ENCODE measurements at regions not wholly inside any gene's neighbourhood (a gene's known extent, or its start where the extent isn't known, plus 50 kb on each side); places are given as distances from the start of the nearest gene placed in this dataset.

- no peak for DNase-seq (ENCODE audit: low read depth in 1 of 2, low spot score in 1 of 2)
- no peak for TF ChIP-seq JUND (IDR thresholded peaks at IDR 0.05; ENCODE audit: low read depth)
- in situ Hi-C loops (cut with HindIII; ENCODE audit: low pct_unique_long_range_greater_than_20kb, low sequenced_read_pairs) = no loop called here
These were observed 728.8 kb upstream of the PIK3C3 start for GRCh38 chr18:41226186-41226585.

GRCh38 chr18:41216341-41217003 lies 738.6 kb upstream of the PIK3C3 start:
- DNase-seq (ENCODE audit: low read depth in 1 of 2, low spot score in 1 of 2) = no peak
- TF ChIP-seq JUND (IDR thresholded peaks at IDR 0.05; ENCODE audit: low read depth) = no peak
- in situ Hi-C loops (cut with HindIII; ENCODE audit: low pct_unique_long_range_greater_than_20kb, low sequenced_read_pairs) = no loop called here

- DNase-seq (ENCODE audit: low read depth in 1 of 2, low spot score in 1 of 2) = no peak
- in situ Hi-C loops (cut with HindIII; ENCODE audit: low pct_unique_long_range_greater_than_20kb, low sequenced_read_pairs) = no loop called here
- TF ChIP-seq JUND (IDR thresholded peaks at IDR 0.05; ENCODE audit: low read depth) = no peak
These were observed 747.3 kb upstream of the PIK3C3 start for GRCh38 chr18:41207706-41208105.

GRCh38 chr18:41206341-41206830 lies 748.6 kb upstream of the PIK3C3 start:
- no peak for TF ChIP-seq JUND (IDR thresholded peaks at IDR 0.05; ENCODE audit: low read depth)
- in situ Hi-C loops (cut with HindIII; ENCODE audit: low pct_unique_long_range_greater_than_20kb, low sequenced_read_pairs) = no loop called here
- DNase-seq (ENCODE audit: low read depth in 1 of 2, low spot score in 1 of 2) = no peak

- in situ Hi-C loops (cut with HindIII; ENCODE audit: low pct_unique_long_range_greater_than_20kb, low sequenced_read_pairs) = no loop called here
- no peak for DNase-seq (ENCODE audit: low read depth in 1 of 2, low spot score in 1 of 2)
- no peak for TF ChIP-seq JUND (IDR thresholded peaks at IDR 0.05; ENCODE audit: low read depth)
These were observed 755.8 kb upstream of the PIK3C3 start for GRCh38 chr18:41199212-41199611.

GRCh38 chr18:41197967-41198366 lies 757.1 kb upstream of the PIK3C3 start:
- in situ Hi-C loops (cut with HindIII; ENCODE audit: low pct_unique_long_range_greater_than_20kb, low sequenced_read_pairs) = no loop called here
- no peak for TF ChIP-seq JUND (IDR thresholded peaks at IDR 0.05; ENCODE audit: low read depth)
- no peak for DNase-seq (ENCODE audit: low read depth in 1 of 2, low spot score in 1 of 2)

- in situ Hi-C loops (cut with HindIII; ENCODE audit: low pct_unique_long_range_greater_than_20kb, low sequenced_read_pairs) = no loop called here
- peak in 1 of 2 experiments; percentile 1 for DNase-seq (ENCODE audit: low read depth in 1 of 2, low spot score in 1 of 2)
- TF ChIP-seq JUND (IDR thresholded peaks at IDR 0.05; ENCODE audit: low read depth) = no peak
These were observed 784.7 kb upstream of the PIK3C3 start for GRCh38 chr18:41170346-41170745.

- no peak for TF ChIP-seq JUND (IDR thresholded peaks at IDR 0.05; ENCODE audit: low read depth)
- DNase-seq (ENCODE audit: low read depth in 1 of 2, low spot score in 1 of 2) = no peak
- in situ Hi-C loops (cut with HindIII; ENCODE audit: low pct_unique_long_range_greater_than_20kb, low sequenced_read_pairs) = no loop called here
These were observed 789.4 kb upstream of the PIK3C3 start for GRCh38 chr18:41165625-41166024.

- no peak for TF ChIP-seq JUND (IDR thresholded peaks at IDR 0.05; ENCODE audit: low read depth)
- in situ Hi-C loops (cut with HindIII; ENCODE audit: low pct_unique_long_range_greater_than_20kb, low sequenced_read_pairs) = no loop called here
- no peak for DNase-seq (ENCODE audit: low read depth in 1 of 2, low spot score in 1 of 2)
These were observed 792.3 kb upstream of the PIK3C3 start for GRCh38 chr18:41162781-41163180.

- DNase-seq (ENCODE audit: low read depth in 1 of 2, low spot score in 1 of 2) = no peak
- no peak for TF ChIP-seq JUND (IDR thresholded peaks at IDR 0.05; ENCODE audit: low read depth)
- in situ Hi-C loops (cut with HindIII; ENCODE audit: low pct_unique_long_range_greater_than_20kb, low sequenced_read_pairs) = no loop called here
These were observed 792.8 kb upstream of the PIK3C3 start for GRCh38 chr18:41162191-41162590.

GRCh38 chr18:41155910-41156851 lies 798.9 kb upstream of the PIK3C3 start:
- TF ChIP-seq JUND (IDR thresholded peaks at IDR 0.05; ENCODE audit: low read depth) = no peak
- DNase-seq (ENCODE audit: low read depth in 1 of 2, low spot score in 1 of 2) = no peak
- in situ Hi-C loops (cut with HindIII; ENCODE audit: low pct_unique_long_range_greater_than_20kb, low sequenced_read_pairs) = no loop called here

GRCh38 chr18:41155025-41155424 lies 800.0 kb upstream of the PIK3C3 start:
- DNase-seq (ENCODE audit: low read depth in 1 of 2, low spot score in 1 of 2) = no peak
- in situ Hi-C loops (cut with HindIII; ENCODE audit: low pct_unique_long_range_greater_than_20kb, low sequenced_read_pairs) = no loop called here
- no peak for TF ChIP-seq JUND (IDR thresholded peaks at IDR 0.05; ENCODE audit: low read depth)

GRCh38 chr18:41153871-41154270 lies 801.2 kb upstream of the PIK3C3 start:
- in situ Hi-C loops (cut with HindIII; ENCODE audit: low pct_unique_long_range_greater_than_20kb, low sequenced_read_pairs) = no loop called here

More at GRCh38 chr18:41153871-41154270, 801.2 kb upstream of the PIK3C3 start:
- TF ChIP-seq JUND (IDR thresholded peaks at IDR 0.05; ENCODE audit: low read depth) = no peak
- DNase-seq (ENCODE audit: low read depth in 1 of 2, low spot score in 1 of 2) = no peak

Data from T47D (cell line).